ENCODE measurements at regions not wholly inside any gene's neighbourhood (a gene's known extent, or its start where the extent isn't known, plus 50 kb on each side); places are given as distances from the start of the nearest gene placed in this dataset.

GRCh38 chr2:104638190-104638858, 215.6 kb upstream of the POU3F3 start:
- H3K9me3 Mint-ChIP-seq: no peaks in the 10 kb centered on the region
- ATAC-seq (ENCODE audit: poor library complexity): no peak
- H3K4me1 ChIP-seq (ENCODE audit: insufficient read depth, low read length): no peaks in the 10 kb centered on the region
- peaks cover 0 to 3% of the 10 kb centered on the region in 2 experiments for H3K9me3 ChIP-seq (ENCODE audit: control insufficient read depth in 1 of 2, insufficient read depth in 1 of 2, low read length in 2 of 2)
- intact Hi-C loops (cut with DNase I, micrococcal nuclease): no loop called here
- no peaks in the 10 kb centered on the region for H3K27me3 ChIP-seq (ENCODE audit: control insufficient read depth in 1 of 2, insufficient read depth in 2 of 2, low read length in 2 of 2)
- H3K4me1 Mint-ChIP-seq (ENCODE audit: low read depth): no peaks in the 10 kb centered on the region
- no peak overlapping the region for H3K27ac Mint-ChIP-seq
- DNase-seq: no peak
- H3K4me3 ChIP-seq (ENCODE audit: low read length): no peak overlapping the region
- H3K27me3 Mint-ChIP-seq: no peaks in the 10 kb centered on the region
- ChIA-PET POLR2A (no interaction called here), CTCF (no interaction called here)
- TF ChIP-seq CTCF (IDR thresholded peaks at IDR 0.05): no peak
- no peak overlapping the region for H3K4me3 Mint-ChIP-seq
- no peak overlapping the region for H3K27ac ChIP-seq (ENCODE audit: low read depth in 1 of 2, low read length in 2 of 2)
- no peaks in the 10 kb centered on the region for H3K36me3 ChIP-seq (ENCODE audit: insufficient read depth, low read length)
- no peaks in the 10 kb centered on the region for H3K36me3 Mint-ChIP-seq (ENCODE audit: low read depth)

- Mint-ChIP-seq H3K27ac (no peak overlapping the region), H3K4me1 (ENCODE audit: low read depth) (no peaks in the 10 kb centered on the region), H3K9me3 (no peaks in the 10 kb centered on the region), H3K4me3 (no peak overlapping the region), H3K36me3 (ENCODE audit: low read depth) (no peaks in the 10 kb centered on the region), H3K27me3 (no peaks in the 10 kb centered on the region)
- TF ChIP-seq CTCF (IDR thresholded peaks at IDR 0.05): no peak
- H3K36me3 ChIP-seq (ENCODE audit: insufficient read depth, low read length): no peaks in the 10 kb centered on the region
- intact Hi-C loops (cut with DNase I, micrococcal nuclease): no loop called here
- H3K9me3 ChIP-seq (ENCODE audit: control insufficient read depth in 1 of 2, insufficient read depth in 1 of 2, low read length in 2 of 2): peaks cover 0 to 3% of the 10 kb centered on the region in 2 experiments
- DNase-seq (no peak), ATAC-seq (ENCODE audit: poor library complexity) (no peak)
- H3K4me3 ChIP-seq (ENCODE audit: low read length): no peak overlapping the region
- H3K27ac ChIP-seq (ENCODE audit: low read depth in 1 of 2, low read length in 2 of 2): no peak overlapping the region
- CTCF ChIA-PET: no interaction called here
- POLR2A ChIA-PET: no interaction called here
- H3K27me3 ChIP-seq (ENCODE audit: control insufficient read depth in 1 of 2, insufficient read depth in 2 of 2, low read length in 2 of 2): no peaks in the 10 kb centered on the region
- no peaks in the 10 kb centered on the region for H3K4me1 ChIP-seq (ENCODE audit: insufficient read depth, low read length)
Observed at GRCh38 chr2:104638859-104639202, 215.1 kb upstream of the POU3F3 start.

- Histone ChIP-seq H3K4me1 (ENCODE audit: insufficient read depth, low read length) (no peaks in the 10 kb centered on the region), H3K4me3 (ENCODE audit: low read length) (no peak overlapping the region), H3K36me3 (ENCODE audit: insufficient read depth, low read length) (no peaks in the 10 kb centered on the region), H3K27me3 (ENCODE audit: control insufficient read depth in 1 of 2, insufficient read depth in 2 of 2, low read length in 2 of 2) (no peaks in the 10 kb centered on the region), H3K27ac (ENCODE audit: low read depth in 1 of 2, low read length in 2 of 2) (no peak overlapping the region), H3K9me3 (ENCODE audit: control insufficient read depth in 1 of 2, insufficient read depth in 1 of 2, low read length in 2 of 2) (peaks cover 0 to 3% of the 10 kb centered on the region in 2 experiments)
- no peak for TF ChIP-seq CTCF (IDR thresholded peaks at IDR 0.05)
- ATAC-seq (ENCODE audit: poor library complexity) (no peak), DNase-seq (no peak)
- no peaks in the 10 kb centered on the region for H3K4me1 Mint-ChIP-seq (ENCODE audit: low read depth)
- no peaks in the 10 kb centered on the region for H3K27me3 Mint-ChIP-seq
- no peaks in the 10 kb centered on the region for H3K9me3 Mint-ChIP-seq
- ChIA-PET CTCF (no interaction called here), POLR2A (no interaction called here)
- H3K36me3 Mint-ChIP-seq (ENCODE audit: low read depth): no peaks in the 10 kb centered on the region
- intact Hi-C loops (cut with DNase I, micrococcal nuclease): loop anchor here in 1 of 2 experiments (1.0 kb wide), 1 partner anchor 16 kb away; no protein-coding TSS in a partner anchor
- H3K4me3 Mint-ChIP-seq: no peak overlapping the region
- no peak overlapping the region for H3K27ac Mint-ChIP-seq
Observed at GRCh38 chr2:104641786-104642185, 212.1 kb upstream of the POU3F3 start.
